ENCODE measurements at regions not wholly inside any gene's neighbourhood (a gene's known extent, or its start where the extent isn't known, plus 50 kb on each side); places are given as distances from the start of the nearest gene placed in this dataset.

GRCh38 chr2:62296034-62296831 lies 100.3 kb downstream of the B3GNT2 start:
- ATAC-seq: peak; percentile 77
- peak; percentile 93 to 94 (median 94) for DNase-seq (ENCODE audit: extremely low read depth in 1 of 4, low spot score in 3 of 4)
- POLR2A ChIA-PET: interaction anchor here (0.6 to 1.2 kb wide), 2 partner anchors 9 to 90 kb away, joined by 3 to 4 read pairs; no protein-coding TSS in a partner anchor
- H2AFZ ChIP-seq (ENCODE audit: low read depth, low read length): peak overlapping the region; percentile 34
- peak overlapping the region; percentile 96 for H3K4me2 ChIP-seq (ENCODE audit: insufficient read depth, low read length)
- in situ Hi-C loops (cut with MboI): loop anchor here (5.0 kb wide), 1 partner anchor 116 kb away; no protein-coding TSS in a partner anchor
- H3K27me3 ChIP-seq (ENCODE audit: control insufficient read depth in 2 of 2, insufficient read depth in 2 of 2, low read length in 2 of 2): no peaks in the 10 kb centered on the region
- FAIRE-seq: peak; percentile 96
- peaks cover 43 to 65% of the 10 kb centered on the region in 2 experiments; a peak in 4 of 5 replicates for H3K4me1 ChIP-seq (replicated peaks in 1 of 2; ENCODE audit: control insufficient read depth in 2 of 2, insufficient read depth in 2 of 2, low read length in 2 of 2)
- H3K27ac ChIP-seq (ENCODE audit: extremely low read depth, low read depth, low read length): peak overlapping the region; percentile 89
- H3K9ac ChIP-seq (ENCODE audit: insufficient read depth in 1 of 2, low read depth in 2 of 2, low read length in 2 of 2): peak overlapping the region; percentile 77 to 89
- WGBS (ENCODE audit: insufficient coverage, low coverage, missing lambda C conversion rate): 3% methylated on average over 16 of the region's 19 CpGs
- intact Hi-C loops (cut with micrococcal nuclease): loop anchor here (2.0 to 5.0 kb wide), 5 partner anchors 79 to 377 kb away; partner anchors contain the start of gene B3GNT2
- no peaks in the 10 kb centered on the region for H4K20me1 ChIP-seq (replicated peaks; ENCODE audit: control insufficient read depth, insufficient read depth, low read length)
- CTCF ChIA-PET (ENCODE audit: low intra/inter-chr PET ratio): no interaction called here
- no peaks in the 10 kb centered on the region for H3K9me3 ChIP-seq (replicated peaks; ENCODE audit: control insufficient read depth, insufficient read depth, low read depth, low read length)
- no peaks in the 10 kb centered on the region for H3K9me1 ChIP-seq (ENCODE audit: control insufficient read depth, insufficient read depth, low read length)
- BruUV-seq (replicated peaks): TSS peak; percentile 84
- H3K4me3 ChIP-seq: peak overlapping the region; percentile 41
- peaks cover 3% of the 10 kb centered on the region; the same call in 1 of the 3 replicates for H3K36me3 ChIP-seq (ENCODE audit: control insufficient read depth, insufficient read depth, low read length)
- peaks cover 52% of the 10 kb centered on the region for H3K79me2 ChIP-seq (ENCODE audit: control insufficient read depth, insufficient read depth, low read length)
- TF ChIP-seq POLR2G (IDR thresholded peaks at IDR 0.05; ENCODE audit: low read depth, low read length): peak; percentile 10; the same call in 1 of the 2 replicates
- TF ChIP-seq SMAD1 (IDR thresholded peaks at IDR 0.05; ENCODE audit: low read depth, low read length, partially characterized antibody): peak; percentile 37
- peak; percentile 68; the same call in 1 of the 2 replicates for TF ChIP-seq BHLHE40 (IDR thresholded peaks at IDR 0.05; ENCODE audit: low read length)
- peak; percentile 91 for TF ChIP-seq NCOR1 (IDR thresholded peaks at IDR 0.05)
- peak; percentile 97 for TF ChIP-seq EP300 (IDR thresholded peaks at IDR 0.05; ENCODE audit: low read length)
- no peak for TF ChIP-seq WHSC1 (IDR thresholded peaks at IDR 0.05; ENCODE audit: low read length)
- TF ChIP-seq GTF2F1 (IDR thresholded peaks at IDR 0.05; ENCODE audit: low read depth, low read length): peak; percentile 20; the same call in 1 of the 2 replicates
- TF ChIP-seq MTA3 (IDR thresholded peaks at IDR 0.05; ENCODE audit: borderline replicate concordance): peak; percentile 88
- TF ChIP-seq SIX5 (IDR thresholded peaks at IDR 0.05; ENCODE audit: borderline replicate concordance in 1 of 2, insufficient read depth in 1 of 2, low read depth in 1 of 2, low read length in 2 of 2): no peak
- no peak for TF ChIP-seq ZNF740 (CRISPR knock-in tag; IDR thresholded peaks at IDR 0.05)
- peak in 1 of 2 experiments; percentile 43; a peak in 1 of 4 replicates for TF ChIP-seq ZNF740 (tag; IDR thresholded peaks at IDR 0.05)
- peak in 1 of 2 experiments; percentile 91; a peak in 2 of 4 replicates for TF ChIP-seq ZMIZ1 (IDR thresholded peaks at IDR 0.05; ENCODE audit: low read depth in 2 of 2, low read length in 2 of 2)
- no peak for TF ChIP-seq NCOA2 (IDR thresholded peaks at IDR 0.05; ENCODE audit: partially characterized antibody in 2 of 2)
